Subcutaneous abdominal adipose tissue (tissue), 5 donors: ENCODE measurements at regions not wholly inside any gene's neighbourhood (a gene's known extent, or its start where the extent isn't known, plus 50 kb on each side); places are given as distances from the start of the nearest gene placed in this dataset.

Experiments
- H3K27ac ChIP-seq: one replicate; pipeline ENCODE4 v1.7.0; 2013; ENCODE audit warnings: low read depth, mild to moderate bottlenecking, inconsistent platforms, low read length, moderate library complexity
- H3K27me3 ChIP-seq, 5 donors: one replicate each; pipeline ENCODE4 v1.7.0; 2013; ENCODE audit warnings: low read length in 5 of 5, inconsistent platforms in 1 of 5; ENCODE audit not compliant: control insufficient read depth in 5 of 5, insufficient read depth in 4 of 5
- H3K36me3 ChIP-seq, 5 donors: one replicate each; pipeline ENCODE4 v1.7.0; 2013; ENCODE audit warnings: low read length in 5 of 5; ENCODE audit not compliant: control insufficient read depth in 5 of 5, insufficient read depth in 5 of 5
- H3K4me1 ChIP-seq, 5 donors: one replicate each; pipeline ENCODE4 v1.7.0; 2013; ENCODE audit warnings: low read length in 5 of 5, mild to moderate bottlenecking in 3 of 5, moderate library complexity in 1 of 5; ENCODE audit not compliant: control insufficient read depth in 5 of 5, insufficient read depth in 5 of 5
- H3K4me3 ChIP-seq, 5 donors: one replicate each; pipeline ENCODE4 v1.7.0; 2013; ENCODE audit warnings: low read length in 5 of 5, low read depth in 1 of 5
- H3K9ac ChIP-seq, 5 donors: one replicate each; pipeline ENCODE4 v1.7.0; 2013; ENCODE audit warnings: low read length in 5 of 5, mild to moderate bottlenecking in 4 of 5, moderate library complexity in 3 of 5
- H3K9me3 ChIP-seq, 5 donors: one replicate each; pipeline ENCODE4 v1.7.0; 2013; ENCODE audit warnings: low read length in 5 of 5; ENCODE audit not compliant: control insufficient read depth in 5 of 5
- donor health status: healthy.
- donor health status: healthy.
- donor health status: healthy.
- donor health status: healthy.
- donor health status: healthy.

DNA sequence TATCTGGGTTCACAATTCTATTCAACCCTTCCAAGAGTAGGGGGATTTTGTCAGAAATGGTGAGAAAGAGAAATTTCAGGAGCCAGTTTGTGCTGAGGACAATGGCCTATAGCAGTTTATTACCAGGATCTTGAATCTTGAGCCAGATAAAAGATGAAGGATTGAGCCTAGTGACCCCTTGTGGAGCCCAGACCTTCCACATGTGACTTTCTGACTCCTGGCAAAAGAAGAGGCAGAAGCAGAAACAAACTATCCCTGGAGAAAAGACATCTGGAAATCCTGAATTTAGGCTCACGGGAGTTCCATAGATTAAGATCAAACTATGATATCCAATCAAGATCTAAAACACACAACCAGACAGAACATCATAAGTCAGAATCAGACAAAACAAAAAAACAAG is 60.9 kb upstream of the CHRM2 start:
- H3K27me3 ChIP-seq: no peaks in the 10 kb centered on the region
- H3K9ac ChIP-seq: no peak overlapping the region
- no peaks in the 10 kb centered on the region for H3K36me3 ChIP-seq
- peaks cover 0 to 20% (median 2%) of the 10 kb centered on the region in 5 donors for H3K9me3 ChIP-seq
- H3K4me1 ChIP-seq: no peaks in the 10 kb centered on the region
- H3K27ac ChIP-seq: no peak overlapping the region
- H3K4me3 ChIP-seq: no peak overlapping the region

DNA sequence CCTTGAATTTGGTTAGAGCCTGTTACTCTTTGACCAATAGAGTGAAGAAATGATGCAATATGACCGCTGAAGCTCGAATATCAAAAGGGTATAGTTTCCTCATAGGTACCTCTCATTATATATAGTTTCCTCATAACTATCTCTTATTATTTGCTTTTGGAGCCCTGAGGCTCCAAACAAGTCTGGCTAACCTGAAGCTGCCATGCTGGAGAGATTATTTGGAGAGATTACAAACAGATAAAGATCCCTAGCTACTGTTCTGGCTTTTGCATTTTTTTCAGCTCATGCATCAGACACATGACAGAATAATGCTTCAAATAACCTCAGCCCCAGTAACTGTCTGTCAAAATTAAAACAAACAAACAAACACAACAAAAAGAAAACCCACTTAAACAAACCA is 65.4 kb upstream of the CHRM2 start:
- Histone ChIP-seq H3K9ac (no peak overlapping the region), H3K27me3 (no peaks in the 10 kb centered on the region), H3K4me3 (no peak overlapping the region), H3K4me1 (no peaks in the 10 kb centered on the region), H3K27ac (no peak overlapping the region), H3K9me3 (no peaks in the 10 kb centered on the region), H3K36me3 (no peaks in the 10 kb centered on the region)

DNA sequence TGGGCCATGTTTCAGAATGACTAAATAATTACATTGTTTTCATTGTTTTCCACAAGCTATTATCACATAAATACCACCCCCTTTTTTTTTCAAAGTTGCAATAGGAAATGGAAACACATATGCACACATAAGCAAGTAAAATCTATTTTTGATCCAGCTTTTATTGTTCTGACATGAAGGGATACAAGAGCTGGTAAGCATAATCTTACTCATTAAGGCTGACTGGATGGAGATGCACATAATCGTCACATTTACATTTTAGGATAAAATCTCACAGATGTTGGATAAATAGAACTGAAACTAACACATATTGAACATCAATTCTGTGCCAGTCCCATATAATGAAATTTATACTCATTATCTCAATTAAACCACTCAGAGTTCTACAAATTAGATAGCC is 84.5 kb upstream of the CHRM2 start:
- Histone ChIP-seq H3K4me3 (no peak overlapping the region), H3K27ac (no peak overlapping the region), H3K27me3 (no peaks in the 10 kb centered on the region), H3K9me3 (no peaks in the 10 kb centered on the region), H3K4me1 (no peaks in the 10 kb centered on the region), H3K36me3 (no peaks in the 10 kb centered on the region), H3K9ac (no peak overlapping the region)

DNA sequence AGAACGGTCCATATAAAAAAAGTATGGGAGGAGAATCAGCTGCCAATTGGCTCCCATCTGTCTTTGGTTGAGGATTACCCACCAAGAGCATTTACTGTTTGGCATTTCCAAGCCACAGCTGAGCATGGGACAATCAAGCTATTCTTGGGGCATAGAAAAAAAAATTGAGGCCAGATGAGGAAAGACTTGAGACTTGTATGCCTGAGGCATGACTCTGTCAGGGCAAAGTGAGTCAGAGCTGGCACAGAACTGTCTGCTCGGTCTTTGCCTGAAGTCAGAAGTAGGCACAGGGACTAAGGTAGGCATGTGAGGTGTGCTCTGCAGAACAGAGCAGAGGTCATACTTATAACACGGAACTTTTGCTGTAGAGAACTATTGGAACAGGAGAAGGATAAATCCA is 126.5 kb upstream of the CHRM2 start:
- H3K9ac ChIP-seq: no peak overlapping the region
- no peak overlapping the region for H3K27ac ChIP-seq

DNA sequence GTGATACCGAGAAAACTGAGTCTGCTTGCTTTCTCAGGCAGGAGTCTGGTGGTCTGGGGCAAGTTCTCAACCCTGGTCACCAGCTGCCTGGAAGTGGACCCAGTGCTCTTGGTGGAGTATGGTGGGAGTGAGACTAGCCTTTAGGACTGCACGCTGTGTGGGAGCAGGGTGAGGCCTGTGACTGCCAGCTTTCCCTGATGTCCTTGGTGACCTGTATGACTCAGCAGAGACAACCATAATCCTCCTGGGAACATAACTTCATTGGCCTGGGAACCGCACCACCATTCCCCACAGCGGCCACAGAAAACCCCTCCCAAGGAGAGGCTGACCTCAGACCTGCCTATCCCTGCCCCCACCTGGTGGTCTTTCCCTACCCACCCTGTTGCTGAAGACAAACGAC is 139.5 kb upstream of the CHRM2 start:
- Histone ChIP-seq H3K9me3 (peaks cover 0 to 2% (median 0%) of the 10 kb centered on the region in 5 donors), H3K36me3 (no peaks in the 10 kb centered on the region)

More for the DNA sequence above, 126.5 kb upstream of the CHRM2 start:
- Histone ChIP-seq H3K4me1 (no peaks in the 10 kb centered on the region), H3K4me3 (no peak overlapping the region), H3K36me3 (no peaks in the 10 kb centered on the region), H3K9me3 (peaks cover 0 to 4% (median 2%) of the 10 kb centered on the region in 5 donors), H3K27me3 (no peaks in the 10 kb centered on the region)

DNA sequence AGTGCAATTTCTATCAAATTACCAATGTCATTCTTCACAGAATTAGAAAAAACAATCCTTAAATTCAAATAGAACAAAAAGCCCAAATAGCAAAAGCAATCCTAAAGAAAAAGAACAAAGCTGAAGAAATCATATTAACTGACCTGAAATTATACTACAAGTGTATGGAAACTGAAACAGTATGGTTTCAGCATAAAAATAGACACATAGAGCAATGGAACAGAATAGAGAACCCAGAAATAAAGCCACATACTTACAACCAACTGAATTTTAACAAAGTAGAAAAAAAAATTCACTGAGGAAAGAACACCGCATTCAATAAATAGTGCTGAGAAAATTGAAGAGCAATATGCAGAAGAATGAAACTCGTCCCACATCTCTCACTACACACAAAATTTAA is 142.0 kb upstream of the CHRM2 start:
- peaks cover 0 to 2% (median 0%) of the 10 kb centered on the region in 5 donors for H3K9me3 ChIP-seq
- H3K4me3 ChIP-seq: no peak overlapping the region
- H3K27ac ChIP-seq: no peak overlapping the region
- H3K27me3 ChIP-seq: no peaks in the 10 kb centered on the region
- H3K9ac ChIP-seq: no peak overlapping the region
- H3K36me3 ChIP-seq: no peaks in the 10 kb centered on the region
- H3K4me1 ChIP-seq: no peaks in the 10 kb centered on the region

More for the DNA sequence above, 139.5 kb upstream of the CHRM2 start:
- no peak overlapping the region for H3K4me3 ChIP-seq
- H3K27me3 ChIP-seq: no peaks in the 10 kb centered on the region
- H3K9ac ChIP-seq: no peak overlapping the region
- H3K4me1 ChIP-seq: no peaks in the 10 kb centered on the region
- no peak overlapping the region for H3K27ac ChIP-seq

DNA sequence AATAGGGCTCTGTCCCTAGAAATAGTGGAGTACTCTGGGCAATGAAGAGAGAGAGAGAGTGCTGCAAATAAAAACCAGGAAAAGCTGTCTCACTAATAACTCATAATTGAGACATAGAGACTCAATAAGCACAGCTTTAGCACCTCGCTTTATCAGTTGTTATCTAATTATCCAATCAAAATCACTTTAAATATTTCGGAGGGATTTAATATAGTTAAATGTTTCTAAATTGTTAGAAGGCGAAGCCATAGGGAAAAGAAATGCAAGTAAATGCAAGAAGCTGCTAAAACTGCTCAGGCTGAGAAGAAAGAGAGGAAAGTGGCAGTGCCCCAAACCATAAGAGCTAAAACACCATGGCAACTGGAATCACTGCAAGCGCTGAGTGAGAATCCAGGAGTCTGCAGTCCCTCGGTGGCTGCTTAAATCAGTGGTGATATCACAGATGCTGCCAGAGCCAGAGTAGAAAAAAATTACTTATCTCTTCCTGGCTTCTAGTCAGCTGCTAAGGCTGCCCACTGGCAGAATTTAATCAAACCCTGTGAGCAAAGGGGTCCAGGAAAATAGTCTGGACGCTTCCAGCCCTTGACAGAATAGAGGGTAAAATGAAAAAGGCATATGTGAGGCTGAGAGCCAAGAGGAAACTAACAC is 150.4 kb upstream of the CHRM2 start:
- Histone ChIP-seq H3K9me3 (no peaks in the 10 kb centered on the region), H3K4me3 (no peak overlapping the region), H3K36me3 (no peaks in the 10 kb centered on the region), H3K27ac (no peak overlapping the region), H3K27me3 (no peaks in the 10 kb centered on the region), H3K4me1 (no peaks in the 10 kb centered on the region), H3K9ac (no peak overlapping the region)

DNA sequence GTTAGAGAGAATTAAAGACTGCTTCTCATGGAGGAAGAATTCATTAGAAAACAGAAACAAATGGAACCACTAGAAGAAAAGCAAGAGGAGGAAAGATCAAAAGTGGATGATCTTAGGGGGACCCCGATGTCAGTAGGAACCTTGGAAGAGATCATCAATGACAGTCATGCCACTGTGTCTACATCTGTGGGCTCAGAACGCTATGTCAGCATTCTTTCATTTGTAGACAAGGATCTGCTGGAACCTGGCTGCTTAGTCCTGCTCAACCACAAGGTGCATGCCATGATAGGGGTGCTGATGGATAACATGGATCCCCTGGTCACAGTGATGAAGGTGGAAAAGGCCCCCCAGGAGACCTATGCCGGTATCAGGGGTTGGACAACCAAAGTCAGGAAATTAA is 154.4 kb upstream of the CHRM2 start:
- Histone ChIP-seq H3K4me1 (no peaks in the 10 kb centered on the region), H3K4me3 (no peak overlapping the region), H3K27me3 (no peaks in the 10 kb centered on the region), H3K36me3 (no peaks in the 10 kb centered on the region), H3K27ac (no peak overlapping the region), H3K9ac (no peak overlapping the region), H3K9me3 (no peaks in the 10 kb centered on the region)

DNA sequence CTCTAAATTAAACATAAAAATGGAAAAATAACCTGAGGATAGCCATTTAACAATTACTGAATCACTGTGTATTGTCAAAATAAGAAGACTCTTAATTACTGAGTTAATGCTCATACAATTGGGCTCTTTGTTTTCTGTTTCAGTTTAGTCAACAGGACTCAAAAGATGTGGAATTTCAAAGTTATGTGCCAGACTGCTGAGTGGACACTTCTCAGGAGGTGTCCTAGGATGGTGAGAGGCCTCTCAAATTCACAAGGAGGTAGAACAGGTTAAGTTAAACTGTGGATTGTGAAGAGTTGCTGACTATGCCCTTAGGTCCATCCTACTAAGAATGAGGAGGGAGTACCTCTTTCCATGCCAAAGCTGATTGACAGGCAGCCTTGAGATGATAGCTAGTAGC is 157.7 kb upstream of the CHRM2 start:
- Histone ChIP-seq H3K27ac (no peak overlapping the region), H3K36me3 (no peaks in the 10 kb centered on the region), H3K9me3 (no peaks in the 10 kb centered on the region), H3K9ac (no peak overlapping the region), H3K27me3 (no peaks in the 10 kb centered on the region), H3K4me3 (no peak overlapping the region), H3K4me1 (no peaks in the 10 kb centered on the region)

DNA sequence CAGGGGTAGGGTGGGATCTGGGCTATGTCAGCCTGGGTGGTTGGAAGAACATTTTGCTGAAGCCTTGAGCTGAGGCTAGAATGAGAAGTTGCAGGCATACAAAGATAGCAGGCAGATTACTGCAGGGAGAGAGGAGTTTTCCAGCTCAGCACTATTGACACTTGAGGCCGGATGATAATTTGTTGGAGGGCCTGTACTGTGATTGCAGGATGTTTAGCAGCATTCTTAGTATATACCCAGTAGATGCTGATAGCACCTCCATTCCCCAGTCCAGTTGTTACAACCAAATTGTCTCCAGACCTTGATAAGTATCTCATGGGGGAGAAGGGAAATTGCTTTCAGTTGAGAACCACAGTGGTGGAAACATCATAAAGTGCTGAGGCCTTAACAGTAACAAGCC is 158.6 kb upstream of the CHRM2 start:
- H3K36me3 ChIP-seq: no peaks in the 10 kb centered on the region
- H3K4me3 ChIP-seq: no peak overlapping the region
- H3K9ac ChIP-seq: no peak overlapping the region
- no peaks in the 10 kb centered on the region for H3K4me1 ChIP-seq
- H3K27me3 ChIP-seq: no peaks in the 10 kb centered on the region
- no peaks in the 10 kb centered on the region for H3K9me3 ChIP-seq
- H3K27ac ChIP-seq: no peak overlapping the region

DNA sequence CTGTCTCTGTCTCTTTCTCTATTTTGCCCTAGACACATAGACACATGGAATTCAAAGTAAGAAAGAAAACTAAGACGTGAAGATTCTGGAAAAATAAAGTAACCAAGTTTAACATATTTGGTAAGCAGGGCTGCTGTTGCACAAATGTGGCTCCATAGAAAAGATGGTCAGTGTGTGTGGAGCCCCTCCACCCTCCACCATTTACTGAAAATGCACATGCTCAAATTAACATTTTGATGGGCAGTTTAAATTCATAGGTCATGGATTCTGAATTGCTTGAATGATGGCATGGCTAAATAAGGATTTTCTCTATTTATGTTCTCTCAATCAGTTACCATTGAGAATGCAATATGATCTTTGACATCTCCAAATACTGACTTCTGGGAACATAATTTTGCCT is 165.5 kb upstream of the CHRM2 start:
- no peaks in the 10 kb centered on the region for H3K36me3 ChIP-seq
- H3K4me1 ChIP-seq: no peaks in the 10 kb centered on the region
- no peak overlapping the region for H3K4me3 ChIP-seq
- H3K27me3 ChIP-seq: no peaks in the 10 kb centered on the region
- no peaks in the 10 kb centered on the region for H3K9me3 ChIP-seq
- no peak overlapping the region for H3K27ac ChIP-seq
- H3K9ac ChIP-seq: no peak overlapping the region
